Small intestine (tissue), 7 donors: ENCODE measurements at regions not wholly inside any gene's neighbourhood (a gene's known extent, or its start where the extent isn't known, plus 50 kb on each side); places are given as distances from the start of the nearest gene placed in this dataset.

Source experiments
- DNase-seq, 2 donors: peaks; one replicate each; pipeline versions ENCODE4 v3.0.0 to v3.0.0-alpha.2; 2013
- FAIRE-seq: peaks from 2 replicates; lab custom pipeline; 2012; peaks lifted over from hg19 to GRCh38; lab: Jason Lieb, UNC
- H3K27ac ChIP-seq, 3 donors: one replicate each; pipeline ENCODE4 v1.5.1; 2013; ENCODE audit warnings: low read length in 2 of 3, mild to moderate bottlenecking in 2 of 3, control low read depth in 1 of 3, inconsistent platforms in 1 of 3, low read depth in 1 of 3, moderate library complexity in 1 of 3
- H3K27me3 ChIP-seq, 3 donors: one replicate each; pipeline ENCODE4 v1.6.1; 2013; ENCODE audit warnings: low read length in 3 of 3, inconsistent platforms in 1 of 3; ENCODE audit not compliant: control insufficient read depth in 3 of 3, insufficient read depth in 3 of 3
- H3K36me3 ChIP-seq, 3 donors: one replicate each; pipeline ENCODE4 v1.6.1; 2013; ENCODE audit warnings: low read length in 3 of 3, inconsistent platforms in 1 of 3, low read depth in 1 of 3, mild to moderate bottlenecking in 1 of 3, moderate library complexity in 1 of 3; ENCODE audit not compliant: control insufficient read depth in 3 of 3, insufficient read depth in 2 of 3
- H3K4me1 ChIP-seq, 3 donors: one replicate each; pipeline ENCODE4 v1.6.1; 2013; ENCODE audit warnings: low read length in 2 of 3, inconsistent platforms in 1 of 3, low read depth in 1 of 3, mild to moderate bottlenecking in 1 of 3, moderate library complexity in 1 of 3; ENCODE audit not compliant: control insufficient read depth in 3 of 3, insufficient read depth in 2 of 3
- H3K4me3 ChIP-seq, 3 donors: one replicate each; pipeline ENCODE4 v1.5.1; 2013; ENCODE audit warnings: low read length in 3 of 3, control low read depth in 1 of 3, inconsistent platforms in 1 of 3, low read depth in 1 of 3, mild to moderate bottlenecking in 1 of 3, moderate library complexity in 1 of 3
- H3K9me3 ChIP-seq, 2 donors: one replicate each; pipeline ENCODE4 v1.6.1; 2013; ENCODE audit warnings: low read depth in 1 of 2, low read length in 1 of 2; ENCODE audit not compliant: control insufficient read depth in 2 of 2, insufficient read depth in 1 of 2
- WGBS, 3 donors: extraction: QIAGEN DNeasy Blood & Tissue Kit; methylation state at CpG; one replicate each; pipeline ENCODE4 v1.1.7; 2013; 5-methylcytosine and 5-hydroxymethylcytosine counted together
- donor health status: healthy with polysubstance abuse.
- donor health status: control.
- donor health status: control.
- donor health status: Bipolar disorder and iron deficiency.
- donor health status: healthy.

GRCh38 chr12:97203408-97203807 is 259.2 kb upstream of the RMST start:
- FAIRE-seq (no peak), DNase-seq (no peak)
- H3K9me3 ChIP-seq: peaks cover 0 to 3% of the 10 kb centered on the region in 2 donors
- 72 to 78% (median 75%) methylated on average over 3 of the region's 3 CpGs for WGBS, 3 donors
- H3K36me3 ChIP-seq: no peaks in the 10 kb centered on the region
- no peak overlapping the region for H3K4me3 ChIP-seq
- H3K27ac ChIP-seq: no peak overlapping the region
- no peaks in the 10 kb centered on the region for H3K27me3 ChIP-seq
- H3K4me1 ChIP-seq: no peaks in the 10 kb centered on the region

GRCh38 chr12:97209997-97210396 is 252.6 kb upstream of the RMST start:
- Histone ChIP-seq H3K27me3 (no peaks in the 10 kb centered on the region), H3K9me3 (no peaks in the 10 kb centered on the region), H3K27ac (no peak overlapping the region), H3K4me1 (no peaks in the 10 kb centered on the region), H3K4me3 (no peak overlapping the region), H3K36me3 (no peaks in the 10 kb centered on the region)
- DNase-seq: no peak
- no peak for FAIRE-seq
- WGBS, 3 donors: 59 to 71% (median 62%) methylated on average over 1 of the region's 1 CpG

- FAIRE-seq: no peak
- H3K27me3 ChIP-seq: no peaks in the 10 kb centered on the region
- H3K4me1 ChIP-seq: no peaks in the 10 kb centered on the region
Measured at GRCh38 chr12:97211416-97211930, 251.1 kb upstream of the RMST start.

GRCh38 chr12:97216848-97217247 is 245.8 kb upstream of the RMST start:
- 67 to 75% (median 73%) methylated on average over 1 of the region's 1 CpG for WGBS, 3 donors
- FAIRE-seq: no peak
- H3K9me3 ChIP-seq: no peaks in the 10 kb centered on the region
- no peak overlapping the region for H3K4me3 ChIP-seq
- no peaks in the 10 kb centered on the region for H3K4me1 ChIP-seq
- DNase-seq: no peak
- H3K27me3 ChIP-seq: no peaks in the 10 kb centered on the region
- no peak overlapping the region for H3K27ac ChIP-seq
- no peaks in the 10 kb centered on the region for H3K36me3 ChIP-seq

More at GRCh38 chr12:97211416-97211930, 251.1 kb upstream of the RMST start:
- WGBS, 3 donors: 38 to 59% (median 53%) methylated on average over 1 of the region's 1 CpG
- H3K4me3 ChIP-seq: no peak overlapping the region
- H3K36me3 ChIP-seq: no peaks in the 10 kb centered on the region
- no peak overlapping the region for H3K27ac ChIP-seq
- H3K9me3 ChIP-seq: no peaks in the 10 kb centered on the region
- no peak for DNase-seq

GRCh38 chr12:97222391-97222790 is 240.2 kb upstream of the RMST start:
- Histone ChIP-seq H3K4me1 (no peaks in the 10 kb centered on the region), H3K36me3 (no peaks in the 10 kb centered on the region), H3K4me3 (no peak overlapping the region), H3K27me3 (no peaks in the 10 kb centered on the region), H3K27ac (no peak overlapping the region), H3K9me3 (no peaks in the 10 kb centered on the region)
- FAIRE-seq (no peak), DNase-seq (no peak)
- WGBS, 3 donors: 79 to 85% (median 83%) methylated on average over 1 of the region's 1 CpG

- no peaks in the 10 kb centered on the region for H3K36me3 ChIP-seq
- H3K27ac ChIP-seq: no peak overlapping the region
- 81 to 86% (median 85%) methylated on average over 1 of the region's 1 CpG for WGBS, 3 donors
- H3K4me1 ChIP-seq: no peaks in the 10 kb centered on the region
- H3K9me3 ChIP-seq: no peaks in the 10 kb centered on the region
- no peaks in the 10 kb centered on the region for H3K27me3 ChIP-seq
- no peak overlapping the region for H3K4me3 ChIP-seq
- no peak for FAIRE-seq
- no peak for DNase-seq
Measured at GRCh38 chr12:97223419-97223818, 239.2 kb upstream of the RMST start.

- Histone ChIP-seq H3K4me1 (no peaks in the 10 kb centered on the region), H3K27me3 (no peaks in the 10 kb centered on the region), H3K9me3 (no peaks in the 10 kb centered on the region), H3K27ac (no peak overlapping the region), H3K4me3 (no peak overlapping the region), H3K36me3 (no peaks in the 10 kb centered on the region)
- DNase-seq: no peak
- WGBS, 3 donors: 71 to 72% (median 72%) methylated on average over 5 of the region's 5 CpGs
- no peak for FAIRE-seq
Measured at GRCh38 chr12:97229004-97229403, 233.6 kb upstream of the RMST start.

GRCh38 chr12:97235102-97235501 is 227.5 kb upstream of the RMST start:
- no peaks in the 10 kb centered on the region for H3K36me3 ChIP-seq
- FAIRE-seq: no peak
- WGBS, 3 donors: 80 to 82% (median 81%) methylated on average over 10 of the region's 10 CpGs

GRCh38 chr12:97246368-97246767 is 216.2 kb upstream of the RMST start:
- Histone ChIP-seq H3K4me1 (no peaks in the 10 kb centered on the region), H3K27me3 (no peaks in the 10 kb centered on the region), H3K4me3 (no peak overlapping the region), H3K27ac (no peak overlapping the region), H3K9me3 (no peaks in the 10 kb centered on the region), H3K36me3 (no peaks in the 10 kb centered on the region)
- DNase-seq: no peak
- no peak for FAIRE-seq
- 82 to 89% (median 88%) methylated on average over 4 of the region's 4 CpGs for WGBS, 3 donors

More at GRCh38 chr12:97235102-97235501, 227.5 kb upstream of the RMST start:
- Histone ChIP-seq H3K27ac (no peak overlapping the region), H3K27me3 (no peaks in the 10 kb centered on the region), H3K9me3 (no peaks in the 10 kb centered on the region), H3K4me3 (no peak overlapping the region), H3K4me1 (no peaks in the 10 kb centered on the region)
- DNase-seq: no peak
